Adrenal gland (tissue), 5 donors: ENCODE measurements at regions not wholly inside any gene's neighbourhood (a gene's known extent, or its start where the extent isn't known, plus 50 kb on each side); places are given as distances from the start of the nearest gene placed in this dataset.

Source experiments
- POLR2A ChIP-seq, 2 donors: fragments of 450-650 bp; IDR thresholded peaks; one replicate each; pipeline ENCODE4 v1.6.1; 2017; ENCODE audit warnings: antibody characterized with exemption in 2 of 2, mild to moderate bottlenecking in 2 of 2, moderate library complexity in 1 of 2
- TF ChIP-seq, protein P1 (sequence below), 6 experiments: fragments of 450-650 bp in 4 of 6; fragments of 200-600 bp in 2 of 6; sonication (generic) in 1 of 6; IDR thresholded peaks; 1 replicate in 5 of 6; 2 replicates in 1 of 6; pipeline versions ENCODE4 v1.5.1 to v1.8.0; 2016 to 2021; ENCODE audit warnings: antibody characterized with exemption in 6 of 6, mild to moderate bottlenecking in 2 of 6, moderate library complexity in 1 of 6
- donor health status: DM: no; HTN: no; CAD: no.

DNA sequence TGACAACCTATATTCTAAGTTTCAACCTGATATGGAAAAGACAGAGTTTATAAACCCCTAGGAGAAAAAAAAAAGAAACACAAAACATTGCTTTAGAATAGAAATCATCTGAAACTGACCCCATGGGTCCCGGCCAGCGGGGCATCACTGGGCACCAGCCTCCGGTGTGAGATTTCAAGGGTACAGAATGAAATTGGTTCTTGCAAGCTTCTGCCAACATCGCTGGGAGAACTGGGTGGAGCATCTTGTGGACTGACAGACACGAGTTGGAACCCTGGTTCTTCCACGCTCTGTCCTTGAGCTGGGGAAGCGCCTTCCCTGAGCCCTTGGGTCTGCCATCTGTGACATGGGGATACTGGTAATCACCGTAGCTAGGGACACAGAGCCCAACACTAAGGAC lies 173.6 kb downstream of the PHETA1 start:
- TF ChIP-seq, protein P1, sequence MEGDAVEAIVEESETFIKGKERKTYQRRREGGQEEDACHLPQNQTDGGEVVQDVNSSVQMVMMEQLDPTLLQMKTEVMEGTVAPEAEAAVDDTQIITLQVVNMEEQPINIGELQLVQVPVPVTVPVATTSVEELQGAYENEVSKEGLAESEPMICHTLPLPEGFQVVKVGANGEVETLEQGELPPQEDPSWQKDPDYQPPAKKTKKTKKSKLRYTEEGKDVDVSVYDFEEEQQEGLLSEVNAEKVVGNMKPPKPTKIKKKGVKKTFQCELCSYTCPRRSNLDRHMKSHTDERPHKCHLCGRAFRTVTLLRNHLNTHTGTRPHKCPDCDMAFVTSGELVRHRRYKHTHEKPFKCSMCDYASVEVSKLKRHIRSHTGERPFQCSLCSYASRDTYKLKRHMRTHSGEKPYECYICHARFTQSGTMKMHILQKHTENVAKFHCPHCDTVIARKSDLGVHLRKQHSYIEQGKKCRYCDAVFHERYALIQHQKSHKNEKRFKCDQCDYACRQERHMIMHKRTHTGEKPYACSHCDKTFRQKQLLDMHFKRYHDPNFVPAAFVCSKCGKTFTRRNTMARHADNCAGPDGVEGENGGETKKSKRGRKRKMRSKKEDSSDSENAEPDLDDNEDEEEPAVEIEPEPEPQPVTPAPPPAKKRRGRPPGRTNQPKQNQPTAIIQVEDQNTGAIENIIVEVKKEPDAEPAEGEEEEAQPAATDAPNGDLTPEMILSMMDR (IDR thresholded peaks at IDR 0.05): no peak
- TF ChIP-seq POLR2A (IDR thresholded peaks at IDR 0.05): no peak
